GM18507 (cell line): ENCODE measurements at regions not wholly inside any gene's neighbourhood (a gene's known extent, or its start where the extent isn't known, plus 50 kb on each side); places are given as distances from the start of the nearest gene placed in this dataset.
"Not testable (repeated sequence)": the region's sequence is repeated elsewhere in the genome, so short reads cannot be mapped to it uniquely, and the experiment has no call there.

ENCODE experiments used
- DNase-seq: peaks from one replicate; pipeline ENCODE4 v3.0.0; 2011; ENCODE audit warnings: low read depth; ENCODE audit not compliant: insufficient read length; ENCODE audit errors: extremely low spot score
- FAIRE-seq: peaks from 2 replicates; lab custom pipeline; 2011; peaks lifted over from hg19 to GRCh38; lab: Jason Lieb, UNC

GRCh38 chr5:62829604-62829986, 251.0 kb downstream of the LRRC70 start:
- DNase-seq (no peak), FAIRE-seq (no peak)

- DNase-seq (no peak), FAIRE-seq (no peak)
These were observed 250.4 kb downstream of the LRRC70 start for GRCh38 chr5:62828742-62829603.

GRCh38 chr5:62825623-62826220, 247.1 kb downstream of the LRRC70 start:
- DNase-seq: no peak
- no peak for FAIRE-seq

GRCh38 chr5:62824936-62825335, 246.3 kb downstream of the LRRC70 start:
- no peak for FAIRE-seq
- no peak for DNase-seq

DNA sequence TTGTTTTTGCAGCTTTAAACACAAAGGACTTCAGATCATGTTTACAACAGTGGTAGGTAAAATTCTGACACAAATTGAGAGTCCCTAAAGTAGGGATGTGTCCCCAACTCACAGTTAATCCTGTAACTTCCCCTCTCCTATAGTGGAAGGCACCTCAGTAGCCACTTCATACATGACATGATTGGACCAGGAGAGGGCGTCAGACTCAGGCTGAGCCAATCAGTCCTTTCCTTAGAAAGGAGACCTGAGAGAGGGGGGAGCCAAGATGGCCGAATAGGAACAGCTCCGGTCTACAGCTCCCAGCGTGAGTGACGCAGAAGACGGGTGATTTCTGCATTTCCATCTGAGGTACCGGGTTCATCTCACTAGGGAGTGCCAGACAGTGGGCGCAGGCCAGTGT, 238.4 kb downstream of the LRRC70 start:
- DNase-seq, FAIRE-seq: not testable (repeated sequence)

GRCh38 chr5:62814991-62815390, 236.4 kb downstream of the LRRC70 start:
- DNase-seq (no peak), FAIRE-seq (no peak)

DNA sequence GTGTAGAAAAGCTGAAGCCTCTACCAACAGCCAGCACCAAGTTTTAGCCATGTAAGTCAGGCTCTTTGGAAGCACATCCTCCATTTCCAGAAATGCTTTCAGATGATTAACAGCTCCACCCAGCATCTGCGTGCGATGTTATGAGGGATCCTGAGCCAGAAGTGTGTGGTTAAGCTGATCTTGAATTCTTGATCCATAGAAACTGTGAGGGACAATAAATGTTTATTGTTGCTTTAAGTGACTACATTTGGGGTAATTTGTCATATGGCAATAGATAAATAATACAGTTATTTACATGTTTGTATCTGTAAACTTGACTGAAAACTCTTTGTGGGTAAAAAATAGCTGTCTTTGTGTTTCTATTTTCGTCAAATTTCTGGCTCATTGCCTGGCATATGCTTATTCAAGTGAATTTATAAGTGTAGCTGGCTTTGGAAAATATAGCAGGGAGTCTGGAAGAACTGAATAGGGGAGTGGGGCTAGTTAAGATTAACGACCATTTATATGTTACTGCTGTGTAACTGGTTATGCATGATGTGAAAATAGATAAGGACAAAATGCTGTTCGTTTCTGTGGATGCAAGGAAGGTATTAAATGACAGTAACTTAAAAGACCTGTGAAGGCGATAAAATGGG, 234.1 kb downstream of the LRRC70 start:
- no peak for DNase-seq
- FAIRE-seq: no peak

DNA sequence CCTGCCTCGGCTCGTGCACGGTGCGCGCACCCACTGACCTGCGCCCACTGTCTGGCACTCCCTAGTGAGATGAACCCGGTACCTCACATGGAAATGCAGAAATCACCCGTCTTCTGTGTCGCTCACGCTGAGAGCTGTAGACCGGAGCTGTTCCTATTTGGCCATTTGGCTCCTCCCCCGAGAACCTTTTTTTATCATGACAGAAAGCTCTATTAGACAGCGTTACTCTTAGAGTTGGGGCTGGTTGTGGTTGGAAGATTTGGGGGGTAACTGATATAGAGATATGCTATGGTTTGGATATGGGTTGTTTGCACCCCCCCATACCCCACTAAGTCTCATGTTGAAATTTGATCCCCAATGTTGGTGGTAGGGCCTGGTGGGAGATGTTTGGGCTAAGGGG, 226.2 kb downstream of the LRRC70 start:
- not testable (repeated sequence) for DNase-seq, FAIRE-seq

DNA sequence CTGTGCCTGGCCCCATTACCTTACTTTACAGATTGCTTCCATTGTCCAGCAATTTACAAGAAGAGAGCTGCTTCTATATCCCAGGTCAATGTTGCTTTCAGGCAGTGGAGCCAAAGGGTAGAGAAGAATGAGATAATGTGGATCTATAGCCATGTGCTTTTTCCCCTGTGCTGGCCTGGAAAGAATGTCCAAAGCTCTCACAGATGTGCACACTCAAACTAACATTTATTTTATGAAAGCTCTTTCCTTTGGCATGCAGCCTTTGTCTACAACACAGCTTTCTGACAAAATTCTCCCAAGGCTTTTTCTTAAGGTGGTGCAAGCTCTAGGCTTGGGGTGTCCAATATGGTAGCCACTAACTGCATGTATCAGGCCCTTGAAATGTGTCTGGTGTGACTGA, 217.3 kb downstream of the LRRC70 start:
- DNase-seq: no peak
- no peak for FAIRE-seq

- DNase-seq: no peak
- no peak for FAIRE-seq
These were observed 215.8 kb downstream of the LRRC70 start for GRCh38 chr5:62794456-62794855.

DNA sequence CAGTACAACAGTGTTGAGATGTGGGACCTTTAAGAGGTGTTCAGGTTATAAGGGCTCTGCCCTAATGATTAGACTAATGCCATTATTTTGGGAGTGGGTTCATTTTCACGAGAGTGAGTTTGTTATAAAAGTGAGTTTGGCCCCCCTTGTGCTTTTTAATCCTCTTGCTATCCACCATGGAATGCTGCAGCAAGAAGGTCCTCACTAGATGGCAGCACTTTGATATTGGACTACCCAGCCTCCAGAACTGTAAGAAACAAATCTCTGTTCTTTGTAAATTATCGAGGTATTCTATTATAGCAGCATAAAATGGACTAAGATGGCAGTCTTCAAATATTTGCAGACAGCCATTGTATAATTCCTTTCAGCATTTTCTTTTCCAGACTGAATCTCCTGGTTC, 212.4 kb downstream of the LRRC70 start:
- DNase-seq (no peak), FAIRE-seq (no peak)

- no peak for FAIRE-seq
These were observed 211.7 kb downstream of the LRRC70 start for GRCh38 chr5:62790348-62790747.

DNA sequence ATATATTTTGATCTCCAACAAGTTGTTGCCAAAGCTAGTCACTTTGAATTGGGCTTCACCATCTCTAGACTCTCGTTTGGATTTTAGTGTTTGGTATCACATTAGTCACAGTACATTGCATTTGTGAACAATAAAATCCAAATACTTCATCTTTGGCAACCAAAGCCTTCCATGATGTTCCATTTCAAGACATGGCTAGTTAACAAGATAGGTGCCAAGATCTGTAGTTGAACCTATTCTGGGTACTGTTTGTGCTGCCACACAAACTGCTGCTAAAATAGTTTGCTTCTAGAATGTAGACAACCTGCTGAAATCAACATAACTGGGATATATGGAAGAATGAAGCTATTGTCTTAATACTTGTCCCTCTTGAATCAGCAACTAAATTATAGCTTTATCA, 207.5 kb downstream of the LRRC70 start:
- DNase-seq: no peak
- no peak for FAIRE-seq

More at GRCh38 chr5:62790348-62790747, 211.7 kb downstream of the LRRC70 start:
- no peak for DNase-seq

DNA sequence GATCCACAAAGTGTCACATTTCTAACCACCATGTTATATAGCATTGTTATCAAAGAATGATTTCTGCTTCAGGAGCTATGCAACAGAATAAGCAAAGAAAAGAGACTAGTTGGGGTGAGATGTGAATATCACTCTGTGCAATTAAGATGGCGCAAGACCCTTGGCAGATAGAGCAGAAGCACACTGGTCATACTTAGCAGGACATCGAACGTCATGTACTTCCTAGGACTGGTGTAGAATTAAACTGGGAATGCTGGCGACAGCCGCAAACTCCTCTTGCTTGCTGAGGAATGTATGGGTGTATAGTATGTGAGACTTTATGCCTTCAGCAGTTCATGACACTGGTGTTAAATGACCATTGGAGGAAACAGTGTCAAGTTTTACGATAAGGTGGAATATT, 207.0 kb downstream of the LRRC70 start:
- DNase-seq (no peak), FAIRE-seq (no peak)

GRCh38 chr5:62783374-62784057, 204.9 kb downstream of the LRRC70 start:
- no peak for DNase-seq
- peak; percentile 54 for FAIRE-seq

GRCh38 chr5:62780888-62781287, 202.3 kb downstream of the LRRC70 start:
- DNase-seq (no peak), FAIRE-seq (no peak)

DNA sequence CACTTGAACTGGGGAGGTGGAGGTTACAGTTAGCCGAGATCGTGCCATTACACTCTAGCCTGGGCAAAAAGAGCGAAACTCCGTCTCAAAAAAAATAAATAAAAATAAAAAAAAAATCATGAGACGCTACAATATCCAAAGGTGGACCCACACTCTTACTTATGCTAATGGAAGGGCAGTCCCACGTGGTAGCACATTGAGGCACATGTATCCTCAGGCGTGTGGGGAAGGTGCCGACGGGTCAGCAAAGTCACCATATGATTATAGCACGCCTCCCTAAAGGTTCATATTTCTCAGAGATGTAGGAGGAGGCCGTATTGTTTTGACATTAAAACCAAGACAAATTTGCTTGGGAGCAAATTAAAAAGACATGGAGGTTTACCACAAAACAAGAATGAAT, 201.6 kb downstream of the LRRC70 start:
- no peak for FAIRE-seq
- DNase-seq: no peak

DNA sequence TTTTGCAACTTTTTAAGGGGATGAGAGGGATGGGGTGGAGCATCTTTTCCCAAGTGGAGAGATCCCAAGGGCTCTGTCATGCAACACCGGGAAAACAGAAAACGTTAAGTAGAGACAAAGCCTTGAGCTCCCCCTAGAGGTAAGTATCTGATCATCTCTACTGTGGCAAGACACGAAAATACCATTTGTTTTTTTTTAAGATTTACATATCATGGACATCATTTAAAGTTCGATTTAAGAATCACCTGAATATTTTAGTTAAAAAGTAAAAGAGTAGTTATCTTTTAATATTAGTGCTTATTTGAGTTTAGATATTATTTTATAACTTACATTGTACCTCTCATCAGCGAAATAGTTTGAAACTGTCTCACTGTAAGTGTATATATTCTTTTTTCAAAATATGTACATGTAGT, 200.4 kb downstream of the LRRC70 start:
- FAIRE-seq: peak; percentile 74
- no peak for DNase-seq

DNA sequence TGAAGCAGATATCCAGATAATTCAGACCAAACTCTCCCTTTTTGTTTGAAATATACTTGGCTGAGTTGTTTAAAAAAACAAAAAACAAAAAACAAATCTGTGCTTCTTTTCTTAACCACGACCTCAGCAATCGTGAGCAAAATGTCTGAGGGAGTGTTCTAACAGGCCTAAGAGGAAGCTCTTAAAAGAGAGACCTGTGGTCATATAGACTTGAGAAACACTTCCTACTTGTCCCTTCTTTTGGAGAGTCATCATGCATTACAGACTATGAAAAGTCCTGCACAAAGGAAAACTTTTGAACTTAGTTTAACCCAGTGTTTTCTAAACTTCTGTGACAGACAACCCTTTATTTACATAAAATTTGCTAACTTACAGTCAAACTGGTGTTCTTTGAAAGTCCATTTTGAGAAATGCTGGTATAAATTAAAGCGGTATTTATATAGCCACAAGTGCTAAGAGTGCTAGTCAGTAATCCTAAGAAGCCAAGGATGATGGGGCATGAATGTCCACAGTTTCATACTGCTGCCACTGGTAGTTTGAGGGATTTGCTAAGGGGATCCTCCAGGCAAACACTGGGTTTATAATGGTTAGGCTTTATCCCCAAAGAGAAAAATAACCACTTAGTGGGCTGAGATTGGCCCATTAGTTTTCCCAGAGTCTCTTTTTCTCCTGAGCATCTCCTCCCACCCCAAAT, 199.8 kb downstream of the LRRC70 start:
- FAIRE-seq: no peak

More for the DNA sequence above, 199.8 kb downstream of the LRRC70 start:
- DNase-seq: no peak
